AG08395 (cell line): ENCODE measurements at regions not wholly inside any gene's neighbourhood (a gene's known extent, or its start where the extent isn't known, plus 50 kb on each side); places are given as distances from the start of the nearest gene placed in this dataset.
"Not testable (repeated sequence)": the region's sequence is repeated elsewhere in the genome, so short reads cannot be mapped to it uniquely, and the experiment has no call there.

Experiments used
- DNase-seq: peaks from one replicate; pipeline ENCODE4 v3.0.0; 2012; ENCODE audit warnings: mixed read lengths, low spot score

DNA sequence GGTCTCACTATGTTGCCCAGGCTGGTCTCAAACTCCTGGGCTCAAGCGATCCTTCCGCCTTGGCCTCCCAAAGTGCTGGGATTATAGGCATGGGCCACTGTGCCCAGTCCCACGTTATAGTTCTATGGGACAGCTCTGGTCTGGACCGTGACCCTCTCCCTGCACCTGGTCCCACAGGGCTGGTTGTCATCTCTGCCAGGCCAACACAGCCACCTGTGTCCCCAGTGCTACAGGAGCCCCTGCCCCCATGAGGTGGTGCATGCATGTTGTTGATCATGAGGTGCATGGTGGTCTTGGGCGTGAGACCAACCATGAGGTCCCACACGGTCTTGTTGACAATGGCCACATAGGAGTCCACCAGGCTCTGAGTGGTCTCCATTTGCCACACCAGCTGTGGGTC lies 51.0 kb upstream of the UBE2Q2 start:
- DNase-seq: not testable (repeated sequence)

DNA sequence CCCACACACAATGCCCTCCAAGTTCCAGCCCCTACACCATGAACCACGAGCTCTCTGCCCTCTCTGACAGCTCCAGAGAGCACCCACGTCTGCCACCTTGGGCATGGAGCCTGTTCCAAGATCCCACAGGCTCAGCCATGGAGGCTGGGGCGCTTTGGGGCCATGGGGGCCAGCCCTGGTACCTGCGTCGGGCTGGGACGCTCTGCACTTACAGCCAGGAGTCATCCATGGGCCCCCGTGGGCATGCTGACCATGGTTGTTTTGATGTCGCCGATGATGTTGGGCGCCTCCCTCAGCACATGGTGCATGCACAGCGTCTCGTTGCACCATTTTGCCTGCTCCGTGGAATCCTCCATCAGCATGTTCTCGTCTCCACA lies 51.9 kb upstream of the UBE2Q2 start:
- DNase-seq: no peak

DNA sequence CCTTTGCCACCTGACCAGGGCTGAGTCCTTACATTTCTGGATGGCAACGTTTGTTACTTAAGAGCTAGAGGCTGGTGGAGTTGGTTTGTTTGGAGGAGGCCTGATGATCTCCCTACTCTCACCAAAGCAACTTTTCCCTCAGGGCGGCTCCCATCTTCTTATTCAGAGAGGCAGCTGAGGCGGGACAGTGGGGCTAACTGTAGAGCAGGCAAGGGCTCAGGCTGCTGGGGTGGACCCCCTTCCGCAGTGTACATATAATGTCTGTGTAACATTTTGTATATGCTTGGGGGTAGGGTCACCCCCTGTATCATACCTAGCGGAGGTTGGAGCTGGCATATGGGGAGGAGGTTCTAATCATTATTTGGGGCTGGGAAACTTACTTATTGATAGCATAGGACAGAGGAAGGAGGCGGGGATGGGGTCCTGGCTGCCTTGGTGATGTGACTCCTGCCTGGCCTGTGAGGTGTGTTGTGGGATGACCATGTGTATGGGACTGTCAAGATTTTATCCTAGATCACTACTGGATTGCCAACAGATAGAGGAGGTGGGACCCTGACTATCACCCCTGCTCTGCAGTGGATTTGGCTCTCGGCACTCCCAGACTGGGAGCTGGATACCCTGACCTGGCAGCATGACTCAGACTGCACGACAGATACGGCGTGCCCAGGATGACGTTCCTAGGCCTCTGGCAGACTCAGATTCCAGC lies 52.5 kb upstream of the UBE2Q2 start:
- no peak for DNase-seq

DNA sequence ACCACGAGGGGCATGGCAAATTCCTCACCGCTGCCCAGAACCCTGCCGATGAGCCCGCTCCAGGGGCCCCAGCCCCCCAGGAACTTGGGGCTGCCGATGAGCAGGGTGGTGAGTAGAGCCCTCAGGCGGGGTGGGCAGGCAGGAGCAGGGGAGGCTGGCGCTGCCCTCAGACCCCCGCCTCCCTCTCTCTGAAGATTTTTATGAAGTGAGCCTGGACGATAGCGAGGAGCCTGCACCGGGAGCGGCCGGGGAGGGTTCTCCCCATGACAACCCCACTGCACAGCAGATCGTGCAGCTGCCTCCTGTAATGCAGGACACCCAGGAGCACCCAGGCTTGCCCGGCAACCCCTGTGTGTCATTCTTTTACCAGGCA lies 56.7 kb upstream of the UBE2Q2 start:
- DNase-seq: no peak

DNA sequence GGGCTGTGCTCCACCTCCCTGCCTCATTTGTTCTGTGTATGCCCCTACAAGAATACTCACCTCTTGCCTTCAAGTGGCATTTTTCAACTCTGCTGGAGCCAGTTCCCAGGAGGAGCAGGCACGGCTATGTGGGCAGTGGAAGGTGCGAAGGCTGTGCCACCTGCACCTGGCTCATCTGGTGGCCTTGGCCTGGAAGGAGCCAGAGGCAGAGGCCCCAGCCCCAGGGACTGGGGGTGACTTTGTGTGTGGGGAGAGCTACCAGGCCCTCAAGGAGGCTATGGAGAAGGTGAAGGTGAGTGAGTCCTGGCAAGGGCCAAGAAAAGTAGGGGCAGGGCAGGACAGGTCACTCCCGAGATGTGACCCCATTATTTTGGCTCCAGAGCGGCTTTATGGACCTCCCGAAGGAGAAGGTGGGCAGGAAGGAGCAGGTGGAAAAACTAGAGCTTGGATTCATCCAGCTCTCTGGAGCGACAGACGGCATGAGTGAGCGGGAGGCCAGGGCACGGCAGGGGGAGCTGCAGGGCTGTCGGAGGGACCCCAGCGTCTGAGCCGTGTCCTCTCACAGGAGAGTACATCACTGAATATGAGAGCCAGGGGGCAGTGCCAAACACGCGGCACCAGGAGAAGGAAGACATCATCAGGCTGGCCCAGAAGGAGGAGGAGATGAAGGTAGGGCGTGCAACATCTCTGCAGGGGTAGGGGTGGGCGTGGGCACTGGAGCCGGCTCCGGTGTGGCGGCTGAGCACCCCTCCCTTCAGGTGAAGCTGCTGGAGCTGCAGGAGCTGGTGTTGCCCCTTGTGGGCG lies 57.3 kb upstream of the UBE2Q2 start:
- no peak for DNase-seq

DNA sequence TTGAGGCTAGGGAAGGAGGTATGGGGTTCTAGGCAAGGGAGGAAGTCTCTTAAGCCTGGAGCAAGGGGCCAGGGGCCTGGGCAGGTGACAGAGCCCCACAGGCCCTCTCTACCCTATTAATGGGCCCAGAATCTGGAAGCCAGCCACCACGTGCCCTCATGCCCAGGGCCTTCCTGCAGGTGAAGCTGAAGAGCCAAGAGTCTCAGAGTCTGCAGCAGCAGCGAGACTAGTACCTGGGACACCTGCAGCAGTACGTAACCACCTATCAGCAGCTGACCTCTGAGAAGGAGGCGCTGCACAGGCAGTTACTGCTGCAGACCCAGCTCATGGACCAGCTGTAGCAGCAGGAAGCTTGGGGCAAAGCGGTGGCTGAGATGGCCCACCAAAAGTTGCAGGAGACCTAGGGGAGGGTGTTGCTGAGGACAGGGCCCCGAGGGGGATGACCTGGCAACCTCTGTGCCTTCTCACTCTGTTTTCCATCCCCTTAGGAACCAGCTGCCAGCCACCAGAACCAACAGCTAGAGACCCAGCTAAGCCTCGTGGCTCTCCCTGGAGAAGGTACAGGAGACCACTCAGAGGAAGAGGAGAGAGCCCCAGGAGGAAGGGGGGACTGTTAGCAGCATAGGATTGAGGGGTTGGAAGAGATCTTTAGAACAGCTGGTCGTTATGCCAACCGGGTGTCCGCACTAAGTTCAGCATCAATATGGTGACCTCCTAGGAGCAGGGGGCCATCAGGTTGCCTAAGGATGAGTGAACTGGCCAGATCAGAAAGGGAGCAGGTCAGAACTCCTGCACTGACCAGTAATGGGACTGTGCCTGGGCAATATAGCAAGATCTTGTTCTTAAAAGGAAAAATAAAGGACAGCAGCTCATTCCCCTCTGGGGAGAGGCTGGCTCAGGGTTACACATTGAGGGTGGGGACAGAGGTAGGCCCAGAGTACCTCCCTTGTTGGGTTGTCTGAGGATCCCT lies 58.5 kb upstream of the UBE2Q2 start:
- not testable (repeated sequence) for DNase-seq

DNA sequence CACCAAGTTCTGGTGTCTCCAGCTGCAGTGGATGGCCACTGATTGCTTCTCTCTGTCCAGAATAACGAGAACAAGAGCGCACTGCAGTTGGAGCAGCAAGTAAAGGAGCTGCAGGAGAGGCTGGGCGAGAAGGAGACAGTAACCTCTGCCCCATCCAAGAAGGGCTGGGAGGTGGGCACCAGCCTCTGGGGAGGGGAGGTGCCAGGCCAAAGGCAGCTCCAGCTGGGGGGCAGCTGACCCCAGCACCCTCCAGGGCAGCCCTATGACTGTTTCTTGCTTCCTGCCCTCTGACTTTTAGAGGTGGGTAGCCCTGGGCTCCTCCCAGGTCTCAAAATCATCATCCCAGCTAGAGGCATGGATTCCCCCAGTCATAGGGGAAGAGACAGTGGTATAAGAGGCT lies 59.7 kb upstream of the UBE2Q2 start:
- not testable (repeated sequence) for DNase-seq

DNA sequence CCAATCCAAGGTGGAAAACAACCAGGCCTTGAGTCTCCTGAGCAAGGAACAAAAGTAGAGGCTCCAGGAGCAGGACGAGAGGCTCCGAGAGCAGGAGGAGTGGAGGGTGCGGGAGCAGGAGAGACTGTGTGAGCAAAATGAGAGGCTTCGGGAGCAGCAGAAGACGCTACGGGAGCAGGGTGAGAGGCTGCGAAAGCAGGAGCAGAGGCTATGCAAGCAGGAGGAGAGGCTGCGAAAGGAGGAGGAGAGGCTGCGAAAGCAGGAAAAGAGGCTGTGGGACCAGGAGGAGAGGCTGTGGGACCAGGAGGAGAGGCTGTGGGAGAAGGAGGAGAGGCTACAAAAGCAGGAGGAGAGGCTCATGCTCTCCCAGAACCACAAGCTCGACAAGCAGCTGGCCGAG lies 60.3 kb upstream of the UBE2Q2 start:
- DNase-seq: no peak

DNA sequence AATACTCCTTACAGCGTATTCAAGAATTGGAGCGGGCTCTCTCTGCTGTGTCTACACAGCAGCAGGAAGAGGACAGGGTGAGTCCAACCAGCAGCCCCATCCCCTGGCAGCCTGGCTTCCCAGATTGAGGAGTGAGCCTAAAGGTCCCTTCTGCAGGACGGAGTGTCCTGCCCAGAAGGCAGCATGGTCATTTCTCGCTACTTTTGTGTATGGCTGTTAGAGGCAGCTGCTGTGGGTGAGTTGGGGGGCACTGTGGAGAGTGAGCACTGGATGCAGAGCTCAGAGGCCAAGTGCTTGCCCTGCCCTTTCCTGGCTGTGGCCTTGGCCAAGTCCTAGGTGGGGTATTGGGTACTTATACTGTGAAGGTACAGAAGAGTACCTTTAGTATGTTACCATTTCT lies 62.3 kb upstream of the UBE2Q2 start:
- not testable (repeated sequence) for DNase-seq

DNA sequence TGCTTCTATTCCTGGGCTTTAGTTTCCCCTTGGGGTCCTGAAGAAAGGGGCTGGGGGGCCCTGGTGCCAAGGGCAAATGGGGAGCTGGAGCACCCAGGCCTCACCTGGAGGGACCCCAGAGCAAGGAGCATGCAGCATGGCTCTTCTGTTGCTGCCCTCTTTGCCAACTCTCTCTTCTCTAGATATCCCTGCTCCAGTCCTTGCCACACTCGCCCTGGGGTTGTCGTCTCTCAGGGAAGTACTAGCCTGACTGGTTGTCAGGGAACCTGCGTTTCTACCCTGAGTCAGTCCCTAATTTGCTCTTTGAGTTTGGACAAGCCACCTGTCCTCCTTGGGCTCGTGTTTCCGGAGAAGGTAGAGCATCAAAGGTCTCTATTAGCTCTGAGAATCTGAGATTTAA lies 63.7 kb upstream of the UBE2Q2 start:
- no peak for DNase-seq

DNA sequence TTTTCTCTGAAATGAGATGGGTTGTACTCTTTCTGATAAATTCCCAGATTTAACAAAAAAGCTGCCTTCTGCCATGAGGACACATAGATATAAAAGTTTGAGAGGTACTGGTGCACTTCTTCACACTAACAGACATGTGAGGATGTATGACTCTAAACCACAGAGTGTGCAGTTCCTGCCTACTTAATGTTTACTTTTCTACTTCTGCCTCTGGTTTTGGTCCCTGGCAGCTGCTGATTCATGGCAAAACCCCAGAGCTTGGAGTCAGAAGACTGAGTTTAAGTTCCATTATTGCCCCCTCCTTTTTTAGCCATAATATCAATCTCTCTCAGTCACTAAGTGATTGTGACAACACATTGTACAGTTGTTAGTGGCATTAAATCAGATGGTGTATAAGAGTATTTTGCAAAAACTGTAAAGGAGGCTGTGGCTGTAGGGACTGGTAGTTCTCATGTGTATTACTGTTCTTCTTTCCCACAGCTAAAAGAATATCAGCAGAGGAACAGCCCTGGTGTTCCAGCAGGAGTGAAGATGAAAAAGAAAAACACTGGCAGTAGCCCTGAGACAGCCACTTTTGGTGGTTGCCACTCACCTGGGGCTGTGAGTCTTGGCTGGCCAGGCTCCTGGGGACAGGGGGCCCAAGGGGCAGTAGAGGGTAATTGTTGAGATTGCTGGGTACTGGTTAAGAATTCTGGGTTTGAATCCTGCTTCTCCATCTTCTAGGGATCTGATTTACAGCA lies 64.4 kb upstream of the CSPG4 start:
- not testable (repeated sequence) for DNase-seq

DNA sequence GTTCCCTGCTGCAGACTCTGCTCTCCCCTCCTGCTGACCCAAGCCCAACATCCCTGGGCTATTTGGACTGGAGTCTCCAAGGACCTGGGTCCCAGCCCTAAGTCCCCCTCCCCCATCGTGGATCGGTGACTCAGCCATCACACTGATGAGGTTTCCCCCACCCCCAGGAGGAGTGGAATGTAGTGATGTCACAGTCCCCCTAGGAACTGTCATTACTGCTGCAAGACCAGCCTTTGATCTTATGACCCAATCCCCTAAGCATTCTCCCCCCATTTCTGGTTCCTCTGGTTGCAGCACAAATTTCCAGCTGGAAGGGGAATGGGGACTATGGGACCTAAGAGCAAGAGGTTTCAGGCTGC lies 63.4 kb upstream of the CSPG4 start:
- peak; percentile 11 for DNase-seq

DNA sequence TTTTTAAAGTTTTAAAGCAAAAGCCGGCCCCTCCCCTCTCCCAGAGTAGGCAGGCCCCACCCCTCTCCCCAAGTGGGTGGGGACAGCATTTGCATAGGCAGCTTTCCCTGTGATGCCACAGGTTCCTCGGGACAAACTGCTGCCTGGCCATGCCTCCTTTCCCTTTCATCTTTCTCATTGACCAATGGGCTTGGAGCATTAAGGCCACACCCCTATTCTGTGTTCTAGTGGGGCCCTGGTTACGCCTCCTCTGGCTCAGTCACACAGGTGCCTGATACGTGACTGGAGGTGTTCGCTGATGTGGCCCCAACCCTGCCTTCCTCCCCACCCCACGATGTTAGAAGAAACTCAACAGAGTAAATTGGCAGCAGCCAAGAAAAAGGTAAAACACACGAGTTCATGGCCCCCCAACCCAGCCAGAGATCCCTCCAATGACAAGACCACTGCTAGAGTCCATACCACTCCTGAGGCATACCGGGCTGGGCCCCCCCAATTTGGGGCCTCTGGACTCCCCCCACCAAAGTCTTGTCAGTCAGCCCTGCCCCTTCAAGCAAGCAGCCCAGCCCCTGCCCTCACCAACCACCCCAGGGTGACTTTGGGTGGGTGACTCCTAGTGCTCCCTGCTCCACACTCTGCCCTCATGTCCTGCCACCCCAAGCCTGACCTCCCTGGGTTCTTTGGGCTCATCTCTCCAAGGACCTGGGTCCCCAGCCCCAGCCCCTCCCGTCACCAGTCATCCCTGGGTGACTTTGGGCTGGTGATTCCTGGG lies 62.8 kb upstream of the CSPG4 start:
- DNase-seq: no peak

DNA sequence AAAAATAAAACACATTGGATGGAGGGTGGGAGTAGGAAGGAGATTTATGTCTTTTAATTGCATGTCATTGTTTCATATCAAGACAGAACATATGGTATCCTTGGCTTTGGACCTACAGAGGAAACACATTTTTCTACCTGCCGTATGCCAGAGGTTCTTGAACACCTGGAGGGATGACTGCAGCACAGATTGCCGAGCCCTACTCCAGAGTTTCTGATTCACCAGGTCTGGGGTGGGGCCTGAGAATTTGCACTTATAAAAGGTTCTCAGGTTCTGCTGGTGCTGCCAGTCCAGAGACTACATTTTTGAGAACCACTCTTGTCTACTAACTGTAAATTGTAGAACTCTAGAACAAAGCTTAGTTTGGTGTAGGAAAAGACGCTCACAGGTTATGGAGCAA lies 61.3 kb upstream of the CSPG4 start:
- DNase-seq: not testable (repeated sequence)

DNA sequence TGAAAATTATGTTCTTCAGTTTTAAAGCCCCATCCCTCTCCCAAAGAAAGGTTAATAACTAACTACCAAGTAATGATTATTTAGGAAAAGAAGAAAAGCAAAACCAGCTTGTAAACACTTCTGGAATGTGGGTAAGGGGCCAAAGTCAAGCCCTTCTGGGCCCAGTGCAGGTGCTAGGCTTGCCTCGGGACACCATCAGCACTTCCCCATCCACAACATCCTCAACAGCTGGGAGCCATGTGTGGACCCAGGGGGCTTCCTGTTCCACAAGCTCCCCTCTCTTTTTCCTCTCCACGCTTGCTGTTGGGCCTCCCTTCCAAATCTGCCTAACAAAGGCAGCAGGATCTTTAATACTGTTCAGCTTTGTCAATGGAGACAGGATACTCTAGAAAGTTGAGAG lies 58.4 kb upstream of the CSPG4 start:
- not testable (repeated sequence) for DNase-seq

DNA sequence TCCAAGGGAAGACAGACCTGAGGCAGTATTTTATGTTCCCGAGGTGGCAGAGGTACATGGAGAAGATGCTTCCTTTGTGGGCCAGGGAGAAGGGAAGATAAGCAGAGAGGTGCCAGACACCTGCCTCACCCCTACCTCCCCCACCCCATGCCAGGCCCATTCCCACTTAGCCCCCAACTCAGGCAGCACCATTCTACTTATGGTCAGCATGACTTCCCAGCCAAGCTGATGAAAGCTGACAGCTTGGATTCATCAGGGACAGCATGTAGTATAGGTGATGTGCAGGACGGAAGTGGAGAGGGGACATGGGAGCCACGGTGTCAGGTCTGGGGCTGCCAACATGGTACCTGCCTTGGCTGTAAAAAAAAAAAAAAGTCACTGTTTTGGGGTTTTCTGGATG lies 57.5 kb upstream of the CSPG4 start:
- DNase-seq: no peak

DNA sequence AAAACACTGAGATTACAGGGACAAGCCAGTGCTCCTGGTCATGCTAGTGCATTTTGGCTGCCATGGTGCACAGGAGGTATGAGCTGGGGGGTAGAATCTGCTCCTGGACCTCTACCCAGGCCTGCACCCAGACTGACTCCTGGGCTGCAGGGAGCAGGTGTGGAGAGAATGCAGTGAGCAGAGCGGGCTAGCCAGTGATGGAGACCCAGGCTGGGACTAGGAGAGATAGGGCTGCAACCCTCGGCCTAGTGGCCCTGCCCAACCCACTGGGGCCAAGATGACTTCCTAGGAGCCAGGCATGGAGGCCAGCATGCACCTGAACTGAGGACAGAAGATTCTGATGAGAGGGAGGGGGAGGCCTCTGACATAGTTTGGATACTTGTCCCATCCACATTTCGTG lies 55.9 kb upstream of the CSPG4 start:
- DNase-seq: not testable (repeated sequence)

DNA sequence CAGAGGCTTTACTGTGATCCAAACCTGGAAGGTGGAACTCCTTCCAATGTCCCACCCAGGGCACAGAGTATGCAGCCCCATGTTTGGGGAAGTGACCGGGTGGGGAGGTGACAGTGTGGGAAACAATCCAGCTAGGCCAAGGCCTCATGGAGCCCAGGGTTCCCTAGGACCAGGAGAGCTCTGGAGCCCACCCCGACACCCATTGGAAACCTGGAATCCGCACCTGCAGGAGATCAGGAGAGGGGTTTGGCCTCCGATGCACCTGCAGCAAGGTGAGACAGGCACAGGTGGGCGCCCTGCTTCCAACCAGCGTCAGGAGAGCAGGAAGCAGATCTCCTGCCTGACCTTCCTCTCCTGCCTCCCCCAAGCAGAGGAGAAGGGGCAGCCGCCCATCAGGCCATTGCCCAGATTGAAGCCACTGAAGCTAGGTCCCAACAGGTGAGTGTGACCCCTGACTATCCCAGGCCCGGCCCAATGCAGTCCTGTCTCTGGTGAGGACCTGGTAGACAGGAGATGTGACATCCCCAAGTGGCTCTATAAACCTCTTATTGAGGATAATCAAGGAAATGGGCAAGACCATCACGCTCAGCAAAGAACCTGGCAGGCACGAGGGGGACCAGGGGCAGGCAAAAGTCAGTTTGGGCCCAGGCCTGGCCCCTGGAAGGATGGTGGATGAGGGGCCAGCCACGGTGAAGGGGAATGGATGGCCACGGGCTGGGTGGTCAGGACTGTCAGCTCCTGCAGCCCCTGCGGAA lies 53.1 kb upstream of the CSPG4 start:
- not testable (repeated sequence) for DNase-seq

DNA sequence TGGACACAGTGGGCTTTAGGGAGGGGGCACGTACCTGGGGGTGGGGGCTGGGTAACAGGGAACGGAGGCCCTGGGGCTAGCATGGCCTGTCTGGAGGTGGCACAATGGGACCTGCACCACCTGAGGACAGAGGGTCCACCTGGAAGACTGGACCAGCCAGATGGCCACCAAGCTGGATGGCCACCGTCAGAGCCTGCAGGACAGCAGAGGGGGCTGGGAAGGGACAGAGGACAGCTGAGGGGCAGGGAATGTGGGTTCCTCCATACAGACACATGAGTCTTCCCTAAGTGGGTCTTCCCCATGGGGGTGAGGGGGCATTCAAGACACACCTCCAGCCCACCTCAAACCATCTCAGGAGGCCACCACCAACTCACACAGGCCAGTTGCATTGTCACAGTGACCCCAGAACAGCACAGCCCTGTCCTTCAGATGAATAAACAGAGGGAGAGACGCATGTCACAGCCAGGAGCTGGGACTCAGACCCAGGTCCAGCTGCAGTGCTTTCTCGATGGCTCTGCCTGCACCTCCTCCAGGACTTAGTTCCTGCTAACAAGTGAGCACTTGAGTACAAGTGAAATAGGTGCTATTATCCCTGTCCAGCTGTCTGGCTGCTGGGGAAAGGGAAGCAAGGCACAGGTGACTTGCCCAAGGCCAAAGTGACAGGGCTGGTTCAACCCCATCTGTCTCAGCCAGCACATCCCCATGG lies 52.4 kb upstream of the CSPG4 start:
- DNase-seq: not testable (repeated sequence)
